Fibroblast of lung (primary cell): ENCODE measurements at regions not wholly inside any gene's neighbourhood (a gene's known extent, or its start where the extent isn't known, plus 50 kb on each side); places are given as distances from the start of the nearest gene placed in this dataset.
"Not testable (repeated sequence)": the region's sequence is repeated elsewhere in the genome, so short reads cannot be mapped to it uniquely, and the experiment has no call there.

Experiments
- DNase-seq, 2 donors: peaks; one replicate each; pipeline versions ENCODE4 v3.0.0 to v3.0.0-alpha.2; 2010; ENCODE audit warnings: low read depth in 2 of 2
- H2AFZ ChIP-seq: 2 replicates; pipeline ENCODE4 v1.5.1; 2012; ENCODE audit warnings: low read length, control low read depth, inconsistent platforms
- H3K27ac ChIP-seq: 2 replicates; pipeline ENCODE4 v1.5.1; 2011; ENCODE audit warnings: low read length, control low read depth; ENCODE audit not compliant: insufficient read depth
- H3K27me3 ChIP-seq: 2 replicates; pipeline ENCODE4 v1.5.1; 2011; ENCODE audit warnings: mild to moderate bottlenecking, low read length; ENCODE audit not compliant: control insufficient read depth, insufficient read depth
- H3K36me3 ChIP-seq: 2 replicates; pipeline ENCODE4 v1.5.1; 2011; ENCODE audit warnings: low read length; ENCODE audit not compliant: control insufficient read depth, insufficient read depth
- H3K4me1 ChIP-seq: 2 replicates; pipeline ENCODE4 v1.5.1; 2011; ENCODE audit warnings: low read length; ENCODE audit not compliant: control insufficient read depth, insufficient read depth; ENCODE audit errors: extremely low read depth
- H3K4me2 ChIP-seq: 2 replicates; pipeline ENCODE4 v1.5.1; 2011; ENCODE audit warnings: low read length, control low read depth; ENCODE audit not compliant: insufficient read depth; ENCODE audit errors: extremely low read depth
- H3K4me3 ChIP-seq, 4 experiments: fragments of 200-600 bp in 1 of 4; sonication (generic) in 1 of 4; replicated peaks in 1 of 4; 2 replicates each; pipeline ENCODE4 v1.5.1; 2011 to 2016; ENCODE audit warnings: low read length in 4 of 4, low read depth in 3 of 4, mild to moderate bottlenecking in 3 of 4, control low read depth in 2 of 4, inconsistent platforms in 1 of 4, mixed read lengths in 1 of 4; ENCODE audit not compliant: insufficient read depth in 1 of 4; ENCODE audit errors: control extremely low read depth in 1 of 4
- H3K79me2 ChIP-seq: 2 replicates; pipeline ENCODE4 v1.5.1; 2012; ENCODE audit warnings: mild to moderate bottlenecking, low read length, inconsistent platforms; ENCODE audit not compliant: control insufficient read depth, insufficient read depth
- H3K9ac ChIP-seq: 2 replicates; pipeline ENCODE4 v1.5.1; 2011; ENCODE audit warnings: mild to moderate bottlenecking, low read length, control low read depth; ENCODE audit not compliant: insufficient read depth
- H3K9me3 ChIP-seq: 2 replicates; pipeline ENCODE4 v1.5.1; 2012; ENCODE audit warnings: low read depth, low read length; ENCODE audit not compliant: control insufficient read depth, insufficient read depth
- H4K20me1 ChIP-seq: 2 replicates; pipeline ENCODE4 v1.5.1; 2011; ENCODE audit warnings: low read length; ENCODE audit not compliant: control insufficient read depth, insufficient read depth; ENCODE audit errors: extremely low read depth
- CTCF ChIP-seq, 2 donors: IDR thresholded peaks in 1 of 2; conservative IDR thresholded peaks in 1 of 2; 1 replicate in 1 of 2; 2 replicates in 1 of 2; pipeline ENCODE4 v1.5.1; 2011 to 2012; ENCODE audit warnings: low read length in 2 of 2, control low read depth in 1 of 2, inconsistent platforms in 1 of 2, low read depth in 1 of 2, mild to moderate bottlenecking in 1 of 2
- EZH2 ChIP-seq: IDR thresholded peaks from 2 replicates; pipeline ENCODE4 v1.5.1; 2012; ENCODE audit warnings: low read length, control low read depth, mild to moderate bottlenecking; ENCODE audit errors: missing control alignments

- Histone ChIP-seq H3K36me3 (no peaks in the 10 kb centered on the region), H3K79me2 (no peaks in the 10 kb centered on the region), H3K4me2 (no peak overlapping the region), H2AFZ (no peak overlapping the region), H4K20me1 (no peaks in the 10 kb centered on the region), H3K27me3 (no peaks in the 10 kb centered on the region), H3K9ac (no peak overlapping the region), H3K27ac (no peak overlapping the region), H3K9me3 (no peaks in the 10 kb centered on the region), H3K4me1 (no peaks in the 10 kb centered on the region), H3K4me3 (no peak overlapping the region)
- no peak for TF ChIP-seq CTCF (conservative IDR thresholded peaks at IDR 0.05 in 1 of 2, IDR thresholded peaks at IDR 0.05 in 1 of 2; ENCODE audit: low read depth in 1 of 2, low read length in 2 of 2)
- no peak for TF ChIP-seq EZH2
- no peak for DNase-seq
These were observed 1297.4 kb upstream of the MIR17HG start for GRCh38 chr13:90049989-90050671.

- Histone ChIP-seq H3K9ac (no peak overlapping the region), H3K4me3 (no peak overlapping the region), H3K4me1 (no peaks in the 10 kb centered on the region), H3K9me3 (no peaks in the 10 kb centered on the region), H3K4me2 (no peak overlapping the region), H3K27me3 (no peaks in the 10 kb centered on the region), H2AFZ (no peak overlapping the region), H4K20me1 (no peaks in the 10 kb centered on the region), H3K36me3 (no peaks in the 10 kb centered on the region), H3K79me2 (no peaks in the 10 kb centered on the region), H3K27ac (no peak overlapping the region)
- TF ChIP-seq EZH2, result no peak
- TF ChIP-seq CTCF (conservative IDR thresholded peaks at IDR 0.05 in 1 of 2, IDR thresholded peaks at IDR 0.05 in 1 of 2; ENCODE audit: low read depth in 1 of 2, low read length in 2 of 2), result no peak
- DNase-seq, result peak; percentile 8 to 44
These were observed 1292.4 kb upstream of the MIR17HG start for GRCh38 chr13:90055121-90055520.

DNA sequence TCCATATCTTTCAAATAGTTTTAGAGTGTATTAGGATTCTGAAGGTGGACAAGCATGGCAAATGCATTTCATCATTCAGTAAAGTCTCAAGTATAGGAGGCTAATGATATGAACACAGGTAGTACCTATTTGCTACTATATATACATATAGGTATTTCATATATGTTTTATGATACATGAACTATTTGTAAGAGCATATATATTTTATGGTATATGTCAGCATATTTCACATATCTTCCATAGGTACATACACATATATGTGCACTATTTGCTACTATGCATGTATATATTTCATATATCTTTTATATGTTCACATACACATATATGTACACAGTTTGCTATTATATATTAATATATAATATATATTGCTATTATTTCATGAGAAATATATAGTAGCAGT is 1291.7 kb upstream of the MIR17HG start:
- no peak overlapping the region for H2AFZ ChIP-seq
- no peak overlapping the region for H3K4me3 ChIP-seq
- no peaks in the 10 kb centered on the region for H3K36me3 ChIP-seq
- no peak for TF ChIP-seq EZH2
- TF ChIP-seq CTCF (conservative IDR thresholded peaks at IDR 0.05 in 1 of 2, IDR thresholded peaks at IDR 0.05 in 1 of 2; ENCODE audit: low read depth in 1 of 2, low read length in 2 of 2), result no peak
- DNase-seq, result no peak
- no peaks in the 10 kb centered on the region for H3K79me2 ChIP-seq
- H3K9me3 ChIP-seq, result no peaks in the 10 kb centered on the region
- H3K4me1 ChIP-seq, result no peaks in the 10 kb centered on the region
- H3K4me2 ChIP-seq, result no peak overlapping the region
- H3K27me3 ChIP-seq, result no peaks in the 10 kb centered on the region
- H3K27ac ChIP-seq, result no peak overlapping the region
- no peaks in the 10 kb centered on the region for H4K20me1 ChIP-seq
- no peak overlapping the region for H3K9ac ChIP-seq

- H2AFZ ChIP-seq, H3K9ac ChIP-seq, H3K79me2 ChIP-seq, H3K4me3 ChIP-seq, H3K36me3 ChIP-seq, H3K9me3 ChIP-seq, H4K20me1 ChIP-seq, DNase-seq, H3K4me2 ChIP-seq, H3K27me3 ChIP-seq, H3K27ac ChIP-seq, H3K4me1 ChIP-seq: not testable (repeated sequence)
These were observed 1283.3 kb upstream of the MIR17HG start for GRCh38 chr13:90064226-90064625.
